HEK293 (cell line): ENCODE measurements at regions not wholly inside any gene's neighbourhood (a gene's known extent, or its start where the extent isn't known, plus 50 kb on each side); places are given as distances from the start of the nearest gene placed in this dataset.

Experiments
- CTCF ChIA-PET: fragments of 350-600 bp; formaldehyde crosslinking; extraction: SDS; loops from one replicate; lab custom pipeline; 2021; ENCODE audit warnings: antibody characterized with exemption; lab: Yijun Ruan, JAX
- POLR2A ChIA-PET: fragments of 300-600 bp; formaldehyde crosslinking; extraction: SDS; loops from one replicate; lab custom pipeline; 2020; ENCODE audit warnings: antibody characterized with exemption, inconsistent platforms; lab: Yijun Ruan, JAX
- H3K27ac ChIP-seq: fragments of 200-500 bp; sonication (Bioruptor generic); 2 replicates; pipeline ENCODE4 v1.5.1; 2014; ENCODE audit warnings: low read depth, low read length, control low read depth, inconsistent platforms; ENCODE audit errors: extremely low read depth
- H3K36me3 ChIP-seq, 2 experiments: fragments of 200-500 bp in 1 of 2; sonication (Bioruptor generic) in 1 of 2; 1 replicate in 1 of 2; 2 replicates in 1 of 2; pipeline ENCODE4 v1.5.1; 2014 to 2017; ENCODE audit warnings: inconsistent platforms in 2 of 2, low read length in 2 of 2; ENCODE audit not compliant: control insufficient read depth in 2 of 2, insufficient read depth in 1 of 2
- H3K4me1 ChIP-seq: fragments of 200-500 bp; sonication (Bioruptor generic); 2 replicates; pipeline ENCODE4 v1.5.1; 2014; ENCODE audit warnings: mild to moderate bottlenecking, low read length, inconsistent platforms; ENCODE audit not compliant: control insufficient read depth, insufficient read depth
- H3K4me3 ChIP-seq: 2 replicates; pipeline ENCODE4 v1.5.1; 2011; ENCODE audit warnings: low read depth, mild to moderate bottlenecking, control low read depth, low read length, moderate library complexity
- H3K9me3 ChIP-seq: fragments of 200-500 bp; sonication (Bioruptor generic); 2 replicates; pipeline ENCODE4 v1.5.1; 2014; ENCODE audit warnings: low read depth, low read length, inconsistent platforms; ENCODE audit not compliant: control insufficient read depth, insufficient read depth
- PRDM10 ChIP-seq: fragments of 450-650 bp; formaldehyde crosslinking; IDR thresholded peaks from 2 replicates; pipeline ENCODE4 v1.5.1; 2016; ENCODE audit warnings: missing biosample characterization, missing genetic modification characterization
- PRDM6 ChIP-seq: fragments of 450-650 bp; formaldehyde crosslinking; IDR thresholded peaks from 2 replicates; pipeline ENCODE4 v1.5.1; 2017; ENCODE audit warnings: missing biosample characterization, missing genetic modification characterization
- SCRT1 ChIP-seq: fragments of 450-650 bp; formaldehyde crosslinking; IDR thresholded peaks from 2 replicates; pipeline ENCODE4 v1.5.1; 2016; ENCODE audit warnings: missing biosample characterization, missing genetic modification characterization, borderline replicate concordance
- SP2 ChIP-seq: fragments of 450-650 bp; formaldehyde crosslinking; IDR thresholded peaks from 2 replicates; pipeline ENCODE4 v1.5.1; 2016; ENCODE audit warnings: missing biosample characterization, missing genetic modification characterization
- ZBTB17 ChIP-seq: fragments of 450-650 bp; formaldehyde crosslinking; IDR thresholded peaks from 2 replicates; pipeline ENCODE4 v1.5.1; 2016; ENCODE audit warnings: missing biosample characterization, missing genetic modification characterization
- ZNF132 ChIP-seq: fragments of 450-650 bp; formaldehyde crosslinking; IDR thresholded peaks from 2 replicates; pipeline ENCODE4 v1.5.1; 2017; ENCODE audit warnings: missing biosample characterization, missing genetic modification characterization, borderline replicate concordance
- ZNF138 ChIP-seq: fragments of 450-650 bp; formaldehyde crosslinking; IDR thresholded peaks from 2 replicates; pipeline ENCODE4 v1.5.1; 2016; ENCODE audit warnings: missing biosample characterization, missing genetic modification characterization, borderline replicate concordance
- ZNF140 ChIP-seq: fragments of 450-650 bp; formaldehyde crosslinking; IDR thresholded peaks from 2 replicates; pipeline ENCODE4 v1.5.1; 2016; ENCODE audit warnings: missing biosample characterization, missing genetic modification characterization
- ZNF169 ChIP-seq: fragments of 450-650 bp; formaldehyde crosslinking; IDR thresholded peaks from 2 replicates; pipeline ENCODE4 v1.5.1; 2016; ENCODE audit warnings: missing biosample characterization, missing genetic modification characterization
- ZNF214 ChIP-seq: fragments of 450-650 bp; formaldehyde crosslinking; IDR thresholded peaks from 2 replicates; pipeline ENCODE4 v1.5.1; 2017; ENCODE audit warnings: missing biosample characterization, mild to moderate bottlenecking, missing genetic modification characterization, borderline replicate concordance
- ZNF239 ChIP-seq: fragments of 450-650 bp; formaldehyde crosslinking; IDR thresholded peaks from 2 replicates; pipeline ENCODE4 v1.5.1; 2016; ENCODE audit warnings: missing biosample characterization, missing genetic modification characterization
- ZNF24 ChIP-seq: fragments of 450-650 bp; formaldehyde crosslinking; IDR thresholded peaks from 2 replicates; pipeline ENCODE4 v1.5.1; 2016; ENCODE audit warnings: missing biosample characterization, missing genetic modification characterization
- ZNF280D ChIP-seq: fragments of 450-650 bp; formaldehyde crosslinking; IDR thresholded peaks from 2 replicates; pipeline ENCODE4 v1.5.1; 2016; ENCODE audit warnings: missing biosample characterization, missing genetic modification characterization
- ZNF510 ChIP-seq: fragments of 450-650 bp; formaldehyde crosslinking; IDR thresholded peaks from 2 replicates; pipeline ENCODE4 v1.5.1; 2018; ENCODE audit warnings: mild to moderate bottlenecking, missing genetic modification characterization, missing biosample characterization; ENCODE audit not compliant: insufficient replicate concordance
- ZNF621 ChIP-seq: fragments of 450-650 bp; formaldehyde crosslinking; IDR thresholded peaks from 2 replicates; pipeline ENCODE4 v1.5.1; 2017; ENCODE audit warnings: missing biosample characterization, missing genetic modification characterization
- ZNF623 ChIP-seq: fragments of 450-650 bp; formaldehyde crosslinking; IDR thresholded peaks from 2 replicates; pipeline ENCODE4 v1.5.1; 2016; ENCODE audit warnings: missing biosample characterization, missing genetic modification characterization
- ZNF624 ChIP-seq: fragments of 450-650 bp; formaldehyde crosslinking; IDR thresholded peaks from 2 replicates; pipeline ENCODE4 v1.5.1; 2017; ENCODE audit warnings: missing biosample characterization, missing genetic modification characterization
- ZNF654 ChIP-seq: fragments of 450-650 bp; formaldehyde crosslinking; IDR thresholded peaks from 2 replicates; pipeline ENCODE4 v1.5.1; 2016; ENCODE audit warnings: low read depth, missing biosample characterization, missing genetic modification characterization
- ZNF660 ChIP-seq: fragments of 450-650 bp; IDR thresholded peaks from 2 replicates; pipeline ENCODE4 v1.5.1; 2018; ENCODE audit warnings: missing biosample characterization, mild to moderate bottlenecking, missing genetic modification characterization
- TF ChIP-seq, protein P1 (sequence below): fragments of 450-650 bp; formaldehyde crosslinking; IDR thresholded peaks from 2 replicates; pipeline ENCODE4 v1.5.1; 2016; ENCODE audit warnings: missing biosample characterization, missing genetic modification characterization

DNA sequence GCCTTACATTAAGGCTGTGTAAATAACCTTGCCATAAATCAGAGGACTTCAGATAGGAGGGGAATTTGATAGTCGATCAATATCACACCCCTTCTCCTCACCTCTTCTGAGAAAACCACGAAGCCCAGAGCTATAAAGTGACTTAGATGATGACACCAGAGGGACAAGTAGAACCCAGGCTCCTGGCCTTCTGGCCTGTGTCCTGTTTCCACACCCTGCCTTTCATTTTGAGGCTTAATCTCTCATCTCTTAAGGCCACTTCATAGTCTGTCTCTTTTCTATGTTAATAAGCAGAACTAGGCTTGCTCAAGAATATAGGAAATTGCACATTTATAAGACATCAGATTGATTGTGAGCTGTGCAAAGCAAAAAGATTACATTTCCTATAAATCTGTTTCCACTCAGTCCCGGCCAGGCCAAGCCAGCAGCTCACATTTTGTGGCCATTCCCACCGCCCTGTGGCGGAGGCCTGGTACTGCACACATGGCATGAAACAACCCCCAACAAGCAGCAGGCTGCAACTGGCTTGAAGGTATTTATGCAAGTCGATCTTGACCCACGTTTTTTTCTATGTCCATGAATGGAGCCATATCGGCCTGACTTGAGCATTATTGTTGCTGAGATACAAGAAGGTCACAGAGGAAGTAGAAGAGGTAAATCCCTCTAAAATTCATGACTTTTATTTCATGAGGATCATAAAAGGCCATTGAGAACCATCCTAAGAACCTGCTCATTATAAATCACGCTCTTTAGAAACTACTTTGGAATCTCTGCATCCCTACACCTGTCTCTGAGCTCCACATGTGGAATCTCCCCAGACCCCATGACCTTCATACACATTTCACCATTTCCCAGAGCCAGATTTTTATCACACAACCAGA, 93.7 kb downstream of the PMP22 start:
- Histone ChIP-seq H3K9me3 (no peaks in the 10 kb centered on the region), H3K4me1 (no peaks in the 10 kb centered on the region), H3K27ac (no peak overlapping the region), H3K4me3 (no peak overlapping the region), H3K36me3 (no peaks in the 10 kb centered on the region)
- POLR2A ChIA-PET = no interaction called here
- TF ChIP-seq ZNF132 = no peak
- TF ChIP-seq, protein P1, sequence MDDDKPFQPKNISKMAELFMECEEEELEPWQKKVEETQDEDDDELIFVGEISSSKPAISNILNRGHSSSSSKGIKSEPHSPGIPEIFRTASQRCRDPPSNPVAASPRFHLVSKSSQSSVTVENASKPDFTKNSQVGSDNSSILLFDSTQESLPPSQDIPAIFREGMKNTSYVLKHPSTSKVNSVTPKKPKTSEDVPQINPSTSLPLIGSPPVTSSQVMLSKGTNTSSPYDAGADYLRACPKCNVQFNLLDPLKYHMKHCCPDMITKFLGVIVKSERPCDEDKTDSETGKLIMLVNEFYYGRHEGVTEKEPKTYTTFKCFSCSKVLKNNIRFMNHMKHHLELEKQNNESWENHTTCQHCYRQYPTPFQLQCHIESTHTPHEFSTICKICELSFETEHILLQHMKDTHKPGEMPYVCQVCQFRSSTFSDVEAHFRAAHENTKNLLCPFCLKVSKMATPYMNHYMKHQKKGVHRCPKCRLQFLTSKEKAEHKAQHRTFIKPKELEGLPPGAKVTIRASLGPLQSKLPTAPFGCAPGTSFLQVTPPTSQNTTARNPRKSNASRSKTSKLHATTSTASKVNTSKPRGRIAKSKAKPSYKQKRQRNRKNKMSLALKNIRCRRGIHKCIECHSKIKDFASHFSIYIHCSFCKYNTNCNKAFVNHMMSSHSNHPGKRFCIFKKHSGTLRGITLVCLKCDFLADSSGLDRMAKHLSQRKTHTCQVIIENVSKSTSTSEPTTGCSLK (tag by site-specific recombination) = no peak
- 0 out of 2 replicates have a peak, but pooled peaks have one; percentile 10 for TF ChIP-seq ZNF660 (tag by site-specific recombination)
- TF ChIP-seq ZNF623 (tag by site-specific recombination) = no peak
- no peak for TF ChIP-seq ZNF140 (tag by site-specific recombination)
- no peak for TF ChIP-seq ZBTB17 (tag by site-specific recombination)
- peak; percentile 54 for TF ChIP-seq ZNF654 (tag by site-specific recombination)
- TF ChIP-seq ZNF138 (tag by site-specific recombination) = no peak
- no peak for TF ChIP-seq ZNF169
- CTCF ChIA-PET = interaction anchor here (0.5 to 2.2 kb wide), 16 partner anchors 10 to 1263 kb away, joined by 3 to 11 read pairs (median 4); no protein-coding TSS in a partner anchor

- POLR2A ChIA-PET = no interaction called here
- CTCF ChIA-PET = interaction anchor here (0.6 to 2.2 kb wide), 5 partner anchors 12 to 1662 kb away, joined by 3 to 11 read pairs (median 6); no protein-coding TSS in a partner anchor
- Histone ChIP-seq H3K9me3 (no peaks in the 10 kb centered on the region), H3K36me3 (no peaks in the 10 kb centered on the region), H3K27ac (no peak overlapping the region), H3K4me1 (no peaks in the 10 kb centered on the region), H3K4me3 (no peak overlapping the region)
- no peak for TF ChIP-seq ZNF24 (tag by site-specific recombination)
These were observed 95.5 kb downstream of the PMP22 start for GRCh38 chr17:15169676-15170075.

- H3K4me3 ChIP-seq = no peak overlapping the region
- no peak overlapping the region for H3K27ac ChIP-seq
- CTCF ChIA-PET = interaction anchor here (0.6 to 1.3 kb wide), 3 partner anchors 12 to 85 kb away, joined by 3 read pairs; no protein-coding TSS in a partner anchor
- H3K4me1 ChIP-seq = no peaks in the 10 kb centered on the region
- POLR2A ChIA-PET = no interaction called here
- no peaks in the 10 kb centered on the region for H3K9me3 ChIP-seq
- H3K36me3 ChIP-seq = no peaks in the 10 kb centered on the region
- TF ChIP-seq PRDM6 (tag by site-specific recombination) (no peak), PRDM10 (no peak), ZNF510 (tag by site-specific recombination) (no peak), ZNF214 (tag by site-specific recombination) (no peak), ZNF624 (tag by site-specific recombination) (no peak), ZNF280D (tag by site-specific recombination) (no peak), SCRT1 (tag by site-specific recombination) (no peak), SP2 (tag by site-specific recombination) (no peak), ZNF621 (no peak), ZNF239 (tag by site-specific recombination) (no peak)
These were observed 96.7 kb downstream of the PMP22 start for GRCh38 chr17:15168379-15168778.
